ENCODE measurements at regions not wholly inside any gene's neighbourhood (a gene's known extent, or its start where the extent isn't known, plus 50 kb on each side); places are given as distances from the start of the nearest gene placed in this dataset.

- H3K4me1 ChIP-seq (replicated peaks; ENCODE audit: insufficient read depth) = no peaks in the 10 kb centered on the region
- CTCF ChIA-PET = interaction anchor here (0.7 kb wide), 2 partner anchors 224 to 407 kb away, joined by 3 to 22 read pairs; no protein-coding TSS in a partner anchor
- H3K9me3 ChIP-seq (ENCODE audit: insufficient read depth, low read depth) = no peaks in the 10 kb centered on the region
- H3K36me3 ChIP-seq (ENCODE audit: low read depth) = no peaks in the 10 kb centered on the region
- DNase-seq = no peak
- no peaks in the 10 kb centered on the region for H3F3A ChIP-seq (ENCODE audit: insufficient read depth, low read depth)
- intact Hi-C loops (cut with micrococcal nuclease; ENCODE audit: unreplicated experiment) = no loop called here
- BruUV-seq (replicated peaks) = no TSS peak
- H2AFZ ChIP-seq = no peak overlapping the region
- no peaks in the 10 kb centered on the region for H3K9me2 ChIP-seq (ENCODE audit: insufficient read depth)
- no peaks in the 10 kb centered on the region; the same call in 1 of the 2 replicates for H4K20me1 ChIP-seq (ENCODE audit: insufficient read depth)
- no peak overlapping the region for H3K4me2 ChIP-seq
- POLR2A ChIA-PET (ENCODE audit: unreplicated experiment) = no interaction called here
- H3K79me2 ChIP-seq (ENCODE audit: low read depth) = no peaks in the 10 kb centered on the region
- TF ChIP-seq EZH2 (IDR thresholded peaks at IDR 0.05; ENCODE audit: low read depth) = no peak
- TF ChIP-seq CTCF (conservative IDR thresholded peaks at IDR 0.05) = peak; percentile 33; the same call in 1 of the 2 replicates
- peaks cover 92% of the 10 kb centered on the region for H3K27me3 ChIP-seq (ENCODE audit: insufficient read depth, low read depth)
- H3K27ac ChIP-seq = no peak overlapping the region
- H3K4me3 ChIP-seq = no peak overlapping the region
Measured at GRCh38 chr13:111505175-111505777, 184.8 kb downstream of the TEX29 start.

DNA sequence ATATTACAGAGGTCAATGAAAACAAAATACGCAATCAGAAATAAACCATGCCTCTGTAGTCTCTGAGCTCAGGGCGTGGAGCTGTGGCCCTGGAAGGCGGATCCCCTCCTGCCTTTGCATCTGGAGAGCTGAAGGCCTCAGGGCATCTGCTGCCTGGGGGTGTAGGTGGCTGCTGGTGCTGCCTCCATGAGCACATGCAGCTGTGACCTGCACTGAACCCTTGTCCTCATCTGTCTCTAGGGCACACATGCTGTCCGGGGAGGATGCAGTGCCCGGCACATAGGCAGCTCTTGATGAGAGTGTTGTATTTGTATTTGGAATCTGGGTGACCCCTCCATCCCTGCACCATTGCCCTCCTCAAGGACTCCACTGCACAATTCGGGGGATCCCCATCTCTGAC lies 185.7 kb downstream of the TEX29 start:
- no peak overlapping the region for H3K4me3 ChIP-seq
- no peak overlapping the region for H3K27ac ChIP-seq
- no peak overlapping the region for H2AFZ ChIP-seq
- H3F3A ChIP-seq (ENCODE audit: insufficient read depth, low read depth) = no peaks in the 10 kb centered on the region
- no peaks in the 10 kb centered on the region for H3K4me1 ChIP-seq (replicated peaks; ENCODE audit: insufficient read depth)
- ChIA-PET POLR2A (ENCODE audit: unreplicated experiment) (interaction anchor here (0.6 kb wide), 1 partner anchor 55 kb away, joined by 3 read pairs; no protein-coding TSS in a partner anchor), CTCF (no interaction called here)
- peaks cover 95% of the 10 kb centered on the region for H3K27me3 ChIP-seq (ENCODE audit: insufficient read depth, low read depth)
- no peaks in the 10 kb centered on the region for H3K9me2 ChIP-seq (ENCODE audit: insufficient read depth)
- no peaks in the 10 kb centered on the region; the same call in 1 of the 2 replicates for H4K20me1 ChIP-seq (ENCODE audit: insufficient read depth)
- no peak for DNase-seq
- BruUV-seq (replicated peaks) = no TSS peak
- H3K36me3 ChIP-seq (ENCODE audit: low read depth) = no peaks in the 10 kb centered on the region
- H3K4me2 ChIP-seq = no peak overlapping the region
- no peaks in the 10 kb centered on the region for H3K79me2 ChIP-seq (ENCODE audit: low read depth)
- intact Hi-C loops (cut with micrococcal nuclease; ENCODE audit: unreplicated experiment) = no loop called here
- TF ChIP-seq EZH2 (IDR thresholded peaks at IDR 0.05; ENCODE audit: low read depth) (no peak), CTCF (conservative IDR thresholded peaks at IDR 0.05) (no peak)
- H3K9me3 ChIP-seq (ENCODE audit: insufficient read depth, low read depth) = no peaks in the 10 kb centered on the region

GRCh38 chr13:111506621-111507020 lies 186.2 kb downstream of the TEX29 start:
- Histone ChIP-seq H3K36me3 (ENCODE audit: low read depth) (no peaks in the 10 kb centered on the region), H3K9me3 (ENCODE audit: insufficient read depth, low read depth) (no peaks in the 10 kb centered on the region), H3K4me3 (no peak overlapping the region), H3K27me3 (ENCODE audit: insufficient read depth, low read depth) (peaks cover 95% of the 10 kb centered on the region), H3K9me2 (ENCODE audit: insufficient read depth) (no peaks in the 10 kb centered on the region), H4K20me1 (ENCODE audit: insufficient read depth) (no peaks in the 10 kb centered on the region; the same call in 1 of the 2 replicates), H2AFZ (no peak overlapping the region), H3K4me2 (no peak overlapping the region), H3F3A (ENCODE audit: insufficient read depth, low read depth) (no peaks in the 10 kb centered on the region), H3K4me1 (replicated peaks; ENCODE audit: insufficient read depth) (no peaks in the 10 kb centered on the region), H3K79me2 (ENCODE audit: low read depth) (no peaks in the 10 kb centered on the region), H3K27ac (no peak overlapping the region)
- TF ChIP-seq CTCF (conservative IDR thresholded peaks at IDR 0.05) (no peak), EZH2 (IDR thresholded peaks at IDR 0.05; ENCODE audit: low read depth) (no peak)
- intact Hi-C loops (cut with micrococcal nuclease; ENCODE audit: unreplicated experiment) = no loop called here
- no TSS peak for BruUV-seq (replicated peaks)
- ChIA-PET POLR2A (ENCODE audit: unreplicated experiment) (interaction anchor here (0.6 kb wide), 1 partner anchor 55 kb away, joined by 3 read pairs; no protein-coding TSS in a partner anchor), CTCF (no interaction called here)
- no peak for DNase-seq

Measured in PC-9 (cell line).